A673 (cell line): ENCODE measurements at regions not wholly inside any gene's neighbourhood (a gene's known extent, or its start where the extent isn't known, plus 50 kb on each side); places are given as distances from the start of the nearest gene placed in this dataset.

Source experiments
- BruUV-seq: library from RNA; stranded (reverse); fragments of 400-500 nt; replicated peaks from 2 replicates; lab custom pipeline; 2021; lab: Mats Ljungman, UMichigan
- CTCF ChIA-PET: fragments of 300-600 bp; sonication (Branson Sonifier 250); formaldehyde crosslinking; loops from one replicate; lab custom pipeline; 2022; ENCODE audit warnings: antibody characterized with exemption; lab: Charles Lee
- POLR2A ChIA-PET: fragments of 300-600 bp; sonication (Branson Sonifier 250); formaldehyde crosslinking; loops from one replicate; lab custom pipeline; 2022; ENCODE audit warnings: antibody characterized with exemption; ENCODE audit not compliant: low non-redundant PET; lab: Charles Lee
- DNase-seq: peaks from one replicate; pipeline ENCODE4 v3.0.0-alpha.2; 2015; ENCODE audit warnings: low spot score
- H3K27ac ChIP-seq: fragments of 200-600 bp; sonication (generic); 2 replicates; pipeline ENCODE4 v1.5.1; 2016; ENCODE audit warnings: mixed run types, low read depth, mild to moderate bottlenecking, mixed read lengths, antibody characterized with exemption, low read length; ENCODE audit not compliant: poor library complexity, severe bottlenecking
- H3K27me3 ChIP-seq: fragments of 200-600 bp; sonication (generic); replicated peaks from 2 replicates; pipeline ENCODE4 v1.6.1; 2017; ENCODE audit warnings: mixed run types, low read depth, mild to moderate bottlenecking, mixed read lengths, antibody characterized with exemption, low read length; ENCODE audit not compliant: insufficient read depth, poor library complexity
- H3K36me3 ChIP-seq: fragments of 200-600 bp; sonication (generic); 2 replicates; pipeline ENCODE4 v1.6.1; 2016; ENCODE audit warnings: mixed run types, mild to moderate bottlenecking, mixed read lengths, antibody characterized with exemption, low read length; ENCODE audit not compliant: insufficient read depth, poor library complexity, severe bottlenecking
- H3K4me1 ChIP-seq: fragments of 200-600 bp; sonication (generic); 2 replicates; pipeline ENCODE4 v1.6.1; 2017; ENCODE audit warnings: mixed run types, mild to moderate bottlenecking, mixed read lengths, antibody characterized with exemption, low read length; ENCODE audit not compliant: insufficient read depth, poor library complexity, severe bottlenecking
- H3K4me3 ChIP-seq: fragments of 200-600 bp; sonication (generic); 2 replicates; pipeline ENCODE4 v1.5.1; 2016; ENCODE audit warnings: low read depth, mixed run types, mild to moderate bottlenecking, mixed read lengths, low read length; ENCODE audit not compliant: poor library complexity, severe bottlenecking
- H3K9me3 ChIP-seq: fragments of 200-600 bp; sonication (generic); 2 replicates; pipeline ENCODE4 v1.6.1; 2016; ENCODE audit warnings: mixed run types, low read depth, mild to moderate bottlenecking, mixed read lengths, antibody characterized with exemption, low read length; ENCODE audit not compliant: poor library complexity, severe bottlenecking
- EZH2 ChIP-seq: fragments of 200-600 bp; sonication (generic); IDR thresholded peaks from 2 replicates; pipeline ENCODE4 v1.6.1; 2017; ENCODE audit warnings: borderline replicate concordance, low read depth, mild to moderate bottlenecking, mixed read lengths, antibody characterized with exemption, low read length; ENCODE audit not compliant: poor library complexity, severe bottlenecking
- intact Hi-C: fragments of 100-400 bp; cut with micrococcal nuclease; formaldehyde crosslinking; loops from one replicate; pipeline ENCODE4 v1.10.0; 2022; ENCODE audit not compliant: unreplicated experiment
- TF ChIP-seq, protein P1 (sequence below): fragments of 300-800, 200-600 bp; sonication (generic); conservative IDR thresholded peaks from 2 replicates; pipeline ENCODE4 v1.5.1; 2017; ENCODE audit warnings: low read depth, mild to moderate bottlenecking, antibody characterized with exemption, low read length, moderate library complexity, mixed read lengths

- DNase-seq: no peak
- Histone ChIP-seq H3K27ac (no peak overlapping the region), H3K9me3 (no peaks in the 10 kb centered on the region), H3K36me3 (no peaks in the 10 kb centered on the region), H3K4me3 (no peak overlapping the region), H3K4me1 (peaks cover 10% of the 10 kb centered on the region), H3K27me3 (peaks cover 50% of the 10 kb centered on the region)
- BruUV-seq: no TSS peak
- ChIA-PET CTCF (no interaction called here), POLR2A (no interaction called here)
- no peak for TF ChIP-seq EZH2
- TF ChIP-seq, protein P1, sequence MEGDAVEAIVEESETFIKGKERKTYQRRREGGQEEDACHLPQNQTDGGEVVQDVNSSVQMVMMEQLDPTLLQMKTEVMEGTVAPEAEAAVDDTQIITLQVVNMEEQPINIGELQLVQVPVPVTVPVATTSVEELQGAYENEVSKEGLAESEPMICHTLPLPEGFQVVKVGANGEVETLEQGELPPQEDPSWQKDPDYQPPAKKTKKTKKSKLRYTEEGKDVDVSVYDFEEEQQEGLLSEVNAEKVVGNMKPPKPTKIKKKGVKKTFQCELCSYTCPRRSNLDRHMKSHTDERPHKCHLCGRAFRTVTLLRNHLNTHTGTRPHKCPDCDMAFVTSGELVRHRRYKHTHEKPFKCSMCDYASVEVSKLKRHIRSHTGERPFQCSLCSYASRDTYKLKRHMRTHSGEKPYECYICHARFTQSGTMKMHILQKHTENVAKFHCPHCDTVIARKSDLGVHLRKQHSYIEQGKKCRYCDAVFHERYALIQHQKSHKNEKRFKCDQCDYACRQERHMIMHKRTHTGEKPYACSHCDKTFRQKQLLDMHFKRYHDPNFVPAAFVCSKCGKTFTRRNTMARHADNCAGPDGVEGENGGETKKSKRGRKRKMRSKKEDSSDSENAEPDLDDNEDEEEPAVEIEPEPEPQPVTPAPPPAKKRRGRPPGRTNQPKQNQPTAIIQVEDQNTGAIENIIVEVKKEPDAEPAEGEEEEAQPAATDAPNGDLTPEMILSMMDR: no peak
- intact Hi-C loops: no loop called here
These were observed 280.7 kb downstream of the RPS6KC1 start for GRCh38 chr1:213331631-213332175.

GRCh38 chr1:213332491-213332890 lies 281.4 kb downstream of the RPS6KC1 start:
- POLR2A ChIA-PET: no interaction called here
- no peak overlapping the region for H3K27ac ChIP-seq
- H3K9me3 ChIP-seq: no peaks in the 10 kb centered on the region
- no peak for DNase-seq
- intact Hi-C loops: no loop called here
- CTCF ChIA-PET: no interaction called here
- no peak overlapping the region for H3K4me3 ChIP-seq
- TF ChIP-seq, protein P1: no peak
- TF ChIP-seq EZH2: no peak
- no TSS peak for BruUV-seq
- H3K27me3 ChIP-seq: peaks cover 58% of the 10 kb centered on the region
- H3K36me3 ChIP-seq: no peaks in the 10 kb centered on the region
- peaks cover 5% of the 10 kb centered on the region for H3K4me1 ChIP-seq

- ChIA-PET CTCF (no interaction called here), POLR2A (no interaction called here)
- no peak overlapping the region for H3K27ac ChIP-seq
- H3K4me1 ChIP-seq: peaks cover 5% of the 10 kb centered on the region
- no peaks in the 10 kb centered on the region for H3K9me3 ChIP-seq
- intact Hi-C loops: no loop called here
- peaks cover 64% of the 10 kb centered on the region for H3K27me3 ChIP-seq
- TF ChIP-seq EZH2: no peak
- TF ChIP-seq, protein P1: no peak
- H3K36me3 ChIP-seq: no peaks in the 10 kb centered on the region
- H3K4me3 ChIP-seq: no peak overlapping the region
- DNase-seq: no peak
- BruUV-seq: no TSS peak
These were observed 282.1 kb downstream of the RPS6KC1 start for GRCh38 chr1:213333121-213333520.
